Activated CD4-positive, alpha-beta memory T cell treated with anti-CD3 and anti-CD28 coated beads for 36 hours (primary cell): ENCODE measurements at regions not wholly inside any gene's neighbourhood (a gene's known extent, or its start where the extent isn't known, plus 50 kb on each side); places are given as distances from the start of the nearest gene placed in this dataset.

ENCODE experiments used
- CTCF ChIA-PET: fragments of 350-600 bp; sonication (Branson Sonifier 250); formaldehyde crosslinking; loops from one replicate; lab custom pipeline; 2021; ENCODE audit warnings: antibody characterized with exemption, inconsistent platforms; lab: Charles Lee
- POLR2A ChIA-PET: fragments of 350-600 bp; sonication (Branson Sonifier 250); formaldehyde crosslinking; loops from one replicate; lab custom pipeline; 2021; ENCODE audit warnings: antibody characterized with exemption; lab: Charles Lee
- DNase-seq: peaks from one replicate; pipeline ENCODE4 v3.0.0-alpha.2; 2020
- H3K27ac Mint-ChIP-seq: one replicate; pipeline ENCODE4 v1.8.0; 2021; ENCODE audit warnings: mixed read lengths
- H3K27me3 Mint-ChIP-seq: one replicate; pipeline ENCODE4 v1.8.0; 2021; ENCODE audit warnings: mixed read lengths
- H3K36me3 Mint-ChIP-seq: one replicate; pipeline ENCODE4 v1.8.0; 2021; ENCODE audit warnings: mixed read lengths
- H3K4me1 Mint-ChIP-seq: one replicate; pipeline ENCODE4 v1.8.0; 2021; ENCODE audit warnings: low read depth, mixed read lengths
- H3K4me3 Mint-ChIP-seq: one replicate; pipeline ENCODE4 v1.8.0; 2021; ENCODE audit warnings: mild to moderate bottlenecking, mixed read lengths
- H3K9me3 Mint-ChIP-seq: one replicate; pipeline ENCODE4 v1.8.0; 2021; ENCODE audit warnings: mixed read lengths
- intact Hi-C: fragments of 100-400 bp; cut with micrococcal nuclease; formaldehyde crosslinking; loops from one replicate; pipeline ENCODE4 v1.15.1; 2023

DNA sequence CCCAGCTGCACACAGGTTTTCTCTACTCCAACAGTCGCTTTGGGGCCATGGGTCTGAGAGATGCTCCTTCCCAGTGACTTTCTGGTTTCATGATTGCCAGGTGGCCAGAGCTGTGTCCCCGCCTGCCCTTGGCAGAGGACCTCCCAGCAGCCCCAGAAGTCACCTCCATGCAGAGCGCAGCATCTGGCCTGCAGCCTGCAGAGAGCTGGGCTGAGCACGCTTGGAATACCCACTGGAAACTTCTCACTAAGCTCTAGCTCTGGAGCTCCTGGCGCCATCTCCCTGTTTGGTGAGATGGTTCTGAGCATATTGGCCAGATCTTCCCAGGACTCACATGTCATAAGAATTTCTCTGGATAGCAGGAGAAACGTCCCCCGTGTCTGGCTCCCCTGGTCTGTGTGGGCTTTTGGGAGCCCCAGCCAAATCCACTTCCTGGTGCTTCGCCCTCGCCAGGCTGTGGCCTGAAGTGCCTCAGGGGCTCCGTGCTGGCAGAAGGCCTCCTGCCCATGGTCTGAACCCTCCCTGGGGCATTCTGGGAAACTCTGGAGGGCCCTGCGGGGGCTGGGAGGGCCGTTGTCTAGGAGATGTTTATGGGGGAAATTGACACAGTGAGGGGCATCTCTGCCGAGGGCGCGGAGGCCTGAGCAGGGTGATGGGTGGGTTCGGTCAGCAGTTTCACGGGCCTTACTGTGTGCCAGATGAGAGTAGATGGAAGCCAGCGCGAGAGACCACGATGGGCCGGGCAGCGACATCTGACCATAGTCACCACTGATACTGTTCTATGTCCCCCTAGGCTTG is 73.2 kb upstream of the CIBAR2 start:
- Mint-ChIP-seq H3K27me3 (peaks cover 4% of the 10 kb centered on the region), H3K9me3 (peaks cover 25% of the 10 kb centered on the region), H3K4me1 (no peaks in the 10 kb centered on the region), H3K36me3 (peaks cover 2% of the 10 kb centered on the region), H3K4me3 (no peak overlapping the region), H3K27ac (no peak overlapping the region)
- ChIA-PET POLR2A (no interaction called here), CTCF (no interaction called here)
- intact Hi-C loops = no loop called here
- no peak for DNase-seq

GRCh38 chr16:85187002-85187401 is 74.7 kb upstream of the CIBAR2 start:
- Mint-ChIP-seq H3K27ac (no peak overlapping the region), H3K4me3 (no peak overlapping the region), H3K27me3 (peaks cover 4% of the 10 kb centered on the region), H3K4me1 (no peaks in the 10 kb centered on the region), H3K9me3 (peaks cover 25% of the 10 kb centered on the region), H3K36me3 (peaks cover 2% of the 10 kb centered on the region)
- intact Hi-C loops = no loop called here
- CTCF ChIA-PET = no interaction called here
- no peak for DNase-seq
- POLR2A ChIA-PET = no interaction called here

DNA sequence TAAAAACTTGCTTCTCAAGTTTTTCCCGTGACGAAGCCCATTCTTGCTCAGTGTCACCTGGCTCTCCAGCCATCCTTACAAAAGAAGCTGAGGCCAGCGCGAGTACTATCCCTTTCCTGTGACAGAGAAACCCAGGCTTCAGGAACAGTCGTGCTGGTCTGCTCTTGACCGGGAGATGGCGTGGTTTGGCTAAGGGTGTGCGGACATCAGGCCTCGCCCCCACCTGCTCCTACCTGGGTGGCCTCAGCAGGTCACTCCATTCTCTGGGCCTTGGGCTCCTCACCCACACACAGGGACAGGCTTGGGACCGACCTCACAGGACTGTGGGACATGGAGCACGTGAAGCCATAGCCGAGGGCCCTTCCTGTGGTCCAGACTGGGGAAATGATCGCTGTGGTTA is 75.2 kb upstream of the CIBAR2 start:
- POLR2A ChIA-PET = no interaction called here
- CTCF ChIA-PET = no interaction called here
- H3K4me3 Mint-ChIP-seq = no peak overlapping the region
- peaks cover 2% of the 10 kb centered on the region for H3K36me3 Mint-ChIP-seq
- intact Hi-C loops = no loop called here
- H3K27me3 Mint-ChIP-seq = peaks cover 4% of the 10 kb centered on the region
- no peaks in the 10 kb centered on the region for H3K4me1 Mint-ChIP-seq
- no peak for DNase-seq
- H3K9me3 Mint-ChIP-seq = peaks cover 25% of the 10 kb centered on the region
- H3K27ac Mint-ChIP-seq = no peak overlapping the region

- Mint-ChIP-seq H3K27me3 (peaks cover 4% of the 10 kb centered on the region), H3K27ac (no peak overlapping the region), H3K9me3 (peaks cover 25% of the 10 kb centered on the region), H3K4me3 (no peak overlapping the region), H3K36me3 (peaks cover 2% of the 10 kb centered on the region), H3K4me1 (no peaks in the 10 kb centered on the region)
- CTCF ChIA-PET = no interaction called here
- DNase-seq = no peak
- intact Hi-C loops = no loop called here
- POLR2A ChIA-PET = no interaction called here
These were observed 75.6 kb upstream of the CIBAR2 start for GRCh38 chr16:85187886-85188285.

DNA sequence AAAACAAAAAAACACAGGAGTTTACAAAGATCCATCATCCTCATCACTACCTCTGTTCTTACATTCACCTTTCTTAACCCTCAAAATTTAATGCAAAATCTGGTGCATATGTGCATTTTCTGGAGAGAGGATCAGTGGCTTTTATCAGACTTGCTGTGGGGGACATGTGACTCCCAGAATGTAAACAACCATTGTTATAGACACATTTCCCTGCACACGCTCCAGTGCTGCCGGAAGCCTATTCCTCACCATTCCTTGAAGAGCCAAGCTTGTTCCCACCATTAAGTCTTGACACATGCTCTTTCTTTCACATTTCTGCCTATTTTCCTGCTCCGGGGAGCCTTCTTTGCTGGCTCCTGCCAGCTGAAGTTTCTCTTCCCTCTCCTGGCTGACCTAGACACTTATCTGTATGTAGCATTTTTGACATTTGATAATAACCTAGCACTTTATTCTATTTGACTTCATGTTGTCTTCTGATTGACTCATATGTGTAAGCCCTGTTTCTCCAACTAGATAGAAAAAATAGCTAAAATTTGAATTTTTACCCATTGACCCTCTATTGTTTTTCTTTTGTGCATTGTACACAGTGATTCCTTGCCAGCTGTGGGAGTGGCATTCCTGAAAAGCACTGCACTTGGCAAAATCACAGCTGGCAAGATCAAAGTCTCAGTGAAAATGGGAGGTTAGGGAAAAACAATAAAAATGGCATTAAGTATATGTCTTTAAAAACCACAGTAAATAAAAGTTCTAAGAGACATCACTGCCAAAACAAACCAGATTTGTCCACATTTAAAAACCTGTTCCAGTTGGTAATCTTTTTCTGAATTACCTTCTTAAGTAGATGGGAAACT is 76.8 kb upstream of the CIBAR2 start:
- POLR2A ChIA-PET = no interaction called here
- CTCF ChIA-PET = interaction anchor here (1.0 kb wide), 1 partner anchor 74 kb away, joined by 3 read pairs; no protein-coding TSS in a partner anchor
- no peak overlapping the region for H3K27ac Mint-ChIP-seq
- H3K27me3 Mint-ChIP-seq = peaks cover 4% of the 10 kb centered on the region
- no peaks in the 10 kb centered on the region for H3K4me1 Mint-ChIP-seq
- H3K4me3 Mint-ChIP-seq = no peak overlapping the region
- DNase-seq = no peak
- H3K36me3 Mint-ChIP-seq = peaks cover 2% of the 10 kb centered on the region
- peaks cover 18% of the 10 kb centered on the region for H3K9me3 Mint-ChIP-seq
- intact Hi-C loops = no loop called here

GRCh38 chr16:85190572-85190971 is 78.3 kb upstream of the CIBAR2 start:
- no peaks in the 10 kb centered on the region for H3K36me3 Mint-ChIP-seq
- no peaks in the 10 kb centered on the region for H3K27me3 Mint-ChIP-seq
- H3K4me3 Mint-ChIP-seq = no peak overlapping the region
- peaks cover 7% of the 10 kb centered on the region for H3K9me3 Mint-ChIP-seq
- H3K27ac Mint-ChIP-seq = no peak overlapping the region
- DNase-seq = no peak
- POLR2A ChIA-PET = no interaction called here
- CTCF ChIA-PET = no interaction called here
- no peaks in the 10 kb centered on the region for H3K4me1 Mint-ChIP-seq
- intact Hi-C loops = no loop called here

- Mint-ChIP-seq H3K9me3 (peaks cover 7% of the 10 kb centered on the region), H3K27ac (no peak overlapping the region), H3K4me3 (no peak overlapping the region), H3K36me3 (no peaks in the 10 kb centered on the region), H3K4me1 (no peaks in the 10 kb centered on the region), H3K27me3 (no peaks in the 10 kb centered on the region)
- intact Hi-C loops = no loop called here
- DNase-seq = no peak
- POLR2A ChIA-PET = no interaction called here
- CTCF ChIA-PET = interaction anchor here (1.0 kb wide), 1 partner anchor 66 kb away, joined by 3 read pairs; no protein-coding TSS in a partner anchor
These were observed 79.2 kb upstream of the CIBAR2 start for GRCh38 chr16:85191341-85191965.

DNA sequence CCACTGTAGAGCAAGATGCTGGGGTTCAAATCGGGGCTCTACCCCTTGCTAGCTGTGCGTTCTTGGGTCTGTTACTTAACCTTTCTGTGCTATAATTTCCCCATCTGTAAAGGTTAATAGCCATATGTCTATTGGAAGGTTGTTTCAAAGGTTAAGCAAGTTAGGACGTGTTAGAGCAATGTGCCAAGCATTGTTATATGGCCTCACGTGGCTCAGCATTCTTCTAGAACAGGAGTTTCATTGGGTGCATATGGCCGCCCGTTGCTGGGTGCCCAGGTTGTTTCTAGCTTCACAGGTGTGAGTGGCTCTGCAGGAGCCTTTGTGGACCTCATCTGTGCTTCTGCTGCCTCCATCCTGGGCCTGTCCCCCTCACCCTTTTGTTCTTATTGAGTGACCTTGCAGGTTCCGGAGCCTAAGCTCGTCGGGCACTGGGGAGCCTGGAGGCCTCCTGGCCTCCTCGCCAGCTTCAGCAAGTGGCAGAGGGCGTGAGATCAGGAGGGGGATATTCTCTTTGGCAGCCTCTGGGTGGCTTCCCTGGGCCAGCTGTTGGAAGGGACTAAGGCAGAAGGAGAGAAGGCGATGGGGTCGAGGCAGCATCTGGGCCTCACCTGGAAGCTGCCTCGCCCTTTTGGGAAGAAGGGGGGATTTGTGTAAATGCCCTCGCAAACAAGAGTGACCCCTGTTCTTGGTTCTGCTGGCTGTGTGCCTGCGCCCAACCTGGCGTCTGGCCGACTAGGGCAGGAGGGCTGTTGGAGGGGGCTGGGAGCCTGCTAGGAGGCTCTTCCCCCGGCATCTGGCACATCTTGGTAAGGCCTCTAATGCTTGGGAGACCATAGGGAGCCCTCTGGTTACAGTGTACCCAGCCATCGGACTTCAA is 80.2 kb upstream of the CIBAR2 start:
- intact Hi-C loops = no loop called here
- no peak for DNase-seq
- ChIA-PET CTCF (interaction anchor here (1.0 kb wide), 1 partner anchor 65 kb away, joined by 3 read pairs; no protein-coding TSS in a partner anchor), POLR2A (no interaction called here)
- no peak overlapping the region for H3K27ac Mint-ChIP-seq
- peaks cover 7% of the 10 kb centered on the region for H3K9me3 Mint-ChIP-seq
- H3K27me3 Mint-ChIP-seq = no peaks in the 10 kb centered on the region
- H3K4me1 Mint-ChIP-seq = no peaks in the 10 kb centered on the region
- no peak overlapping the region for H3K4me3 Mint-ChIP-seq
- no peaks in the 10 kb centered on the region for H3K36me3 Mint-ChIP-seq

- intact Hi-C loops = no loop called here
- H3K4me1 Mint-ChIP-seq = no peaks in the 10 kb centered on the region
- no peak overlapping the region for H3K4me3 Mint-ChIP-seq
- DNase-seq = no peak
- no peaks in the 10 kb centered on the region for H3K36me3 Mint-ChIP-seq
- ChIA-PET CTCF (no interaction called here), POLR2A (no interaction called here)
- peaks cover 7% of the 10 kb centered on the region for H3K9me3 Mint-ChIP-seq
- H3K27me3 Mint-ChIP-seq = no peaks in the 10 kb centered on the region
- H3K27ac Mint-ChIP-seq = no peak overlapping the region
These were observed 80.8 kb upstream of the CIBAR2 start for GRCh38 chr16:85193115-85193493.

DNA sequence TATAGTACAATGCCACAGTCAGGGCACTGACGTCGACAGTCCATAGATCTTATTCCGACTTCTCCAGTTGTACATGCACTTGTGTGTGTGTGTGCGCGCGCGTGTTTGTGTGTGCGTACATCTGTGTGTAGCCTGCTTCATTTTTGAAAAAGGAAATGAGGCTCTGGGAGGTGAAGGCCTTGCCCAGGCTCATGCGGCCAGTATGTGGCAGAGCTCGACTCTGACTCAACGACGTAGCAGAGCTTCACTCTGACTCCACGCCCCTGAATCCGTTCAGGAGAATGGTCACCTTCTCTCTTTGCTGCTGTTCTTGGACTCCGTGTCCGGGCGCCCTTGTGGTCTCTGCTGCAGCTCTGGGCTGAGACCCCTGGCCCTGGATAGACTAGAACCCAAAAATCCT is 81.6 kb upstream of the CIBAR2 start:
- Mint-ChIP-seq H3K9me3 (peaks cover 7% of the 10 kb centered on the region), H3K36me3 (no peaks in the 10 kb centered on the region), H3K4me1 (no peaks in the 10 kb centered on the region), H3K27me3 (no peaks in the 10 kb centered on the region), H3K4me3 (no peak overlapping the region), H3K27ac (no peak overlapping the region)
- CTCF ChIA-PET = no interaction called here
- POLR2A ChIA-PET = no interaction called here
- DNase-seq = no peak
- intact Hi-C loops = no loop called here

GRCh38 chr16:85194307-85195270 is 82.3 kb upstream of the CIBAR2 start:
- Mint-ChIP-seq H3K4me3 (no peak overlapping the region), H3K9me3 (peaks cover 7% of the 10 kb centered on the region), H3K27me3 (no peaks in the 10 kb centered on the region), H3K27ac (no peak overlapping the region), H3K36me3 (no peaks in the 10 kb centered on the region), H3K4me1 (no peaks in the 10 kb centered on the region)
- intact Hi-C loops = no loop called here
- CTCF ChIA-PET = no interaction called here
- no peak for DNase-seq
- POLR2A ChIA-PET = no interaction called here
